SK-MEL-5 (cell line): ENCODE measurements at regions not wholly inside any gene's neighbourhood (a gene's known extent, or its start where the extent isn't known, plus 50 kb on each side); places are given as distances from the start of the nearest gene placed in this dataset.

Source experiments
- DNase-seq: peaks from one replicate; pipeline ENCODE4 v3.0.0-alpha.2; 2016; ENCODE audit warnings: low read depth, low spot score
- in situ Hi-C: cut with HindIII; loops from 2 replicates; pipeline ENCODE4 v1.10.0; 2016; ENCODE audit warnings: low sequenced_read_pairs, high pct_unique_total_duplicates, low pct_unique_long_range_greater_than_20kb

DNA sequence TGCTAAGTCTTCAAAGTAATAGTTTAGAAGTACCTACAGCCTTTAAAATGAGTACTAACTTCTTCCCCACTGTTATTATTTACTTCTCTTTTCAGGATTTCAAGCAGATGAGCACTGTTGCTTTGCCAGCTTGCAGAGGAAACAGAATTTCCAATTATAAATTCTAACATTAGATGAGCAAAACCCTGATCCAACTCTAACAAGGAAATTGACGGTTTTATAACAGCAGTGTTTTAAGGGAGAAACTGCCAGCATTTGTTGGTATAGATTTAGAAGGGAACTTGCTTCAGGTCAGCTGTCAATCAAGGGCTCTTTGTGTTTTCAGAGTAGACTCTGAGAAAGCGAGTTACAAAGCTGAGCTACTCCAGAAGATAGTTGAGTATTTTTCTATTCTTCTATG is 120.5 kb downstream of the RAP2A start:
- DNase-seq = no peak
- in situ Hi-C loops = no loop called here

DNA sequence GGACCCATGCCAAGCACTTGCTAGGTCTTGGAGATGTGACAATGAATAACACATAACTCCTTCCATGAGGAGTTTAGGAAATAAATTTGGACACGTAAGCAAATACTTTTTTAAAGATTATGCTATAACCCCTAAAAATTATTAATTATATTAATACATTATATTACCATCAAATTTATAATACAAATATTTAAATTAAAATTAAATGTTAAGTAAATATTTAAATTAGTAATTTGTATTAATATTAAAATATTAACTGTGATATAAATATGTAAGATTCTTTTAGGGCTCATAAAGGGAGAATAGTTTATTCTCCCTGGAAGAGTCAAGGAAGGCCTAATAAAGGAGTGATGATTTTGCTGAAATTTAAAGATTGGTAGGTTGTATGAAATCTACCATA is 121.1 kb downstream of the RAP2A start:
- no peak for DNase-seq
- in situ Hi-C loops = no loop called here

DNA sequence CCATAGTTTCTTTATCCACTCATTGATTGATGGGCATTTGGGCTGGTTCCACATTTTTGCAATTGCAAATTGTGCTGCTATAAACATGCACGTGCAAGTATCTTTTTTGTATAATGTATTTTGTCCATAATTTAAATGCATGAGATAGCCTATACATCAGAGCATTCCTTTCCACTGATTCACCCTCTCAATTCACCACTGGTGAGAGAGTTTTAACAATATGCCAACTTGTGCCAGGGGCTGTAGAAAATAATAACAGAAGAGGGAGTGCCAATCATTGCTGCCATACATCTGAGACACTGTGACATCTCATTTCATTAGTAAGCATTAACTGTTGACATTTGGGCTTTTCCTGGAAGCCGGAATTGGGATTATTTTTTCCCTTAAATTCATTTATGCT is 125.1 kb downstream of the RAP2A start:
- DNase-seq = no peak
- in situ Hi-C loops = no loop called here

DNA sequence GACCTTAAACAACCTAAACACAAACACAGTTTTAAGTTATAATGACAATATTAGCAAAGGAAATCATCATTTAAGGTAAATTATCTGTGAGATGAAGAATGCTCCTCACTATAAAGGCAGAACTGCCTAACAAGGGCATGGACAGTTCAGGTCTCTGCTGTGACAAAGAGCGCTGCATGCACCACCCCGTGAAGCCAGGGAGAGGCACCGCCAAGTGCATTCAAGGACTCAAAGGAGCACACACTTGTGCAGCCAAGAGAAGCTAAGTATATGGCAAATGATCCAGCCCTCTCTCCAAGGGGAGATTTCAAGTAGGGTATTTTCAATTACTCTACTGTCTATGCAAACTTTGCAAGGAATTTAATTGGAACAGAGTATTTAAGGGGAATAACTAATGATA is 126.0 kb downstream of the RAP2A start:
- no peak for DNase-seq
- in situ Hi-C loops = no loop called here

DNA sequence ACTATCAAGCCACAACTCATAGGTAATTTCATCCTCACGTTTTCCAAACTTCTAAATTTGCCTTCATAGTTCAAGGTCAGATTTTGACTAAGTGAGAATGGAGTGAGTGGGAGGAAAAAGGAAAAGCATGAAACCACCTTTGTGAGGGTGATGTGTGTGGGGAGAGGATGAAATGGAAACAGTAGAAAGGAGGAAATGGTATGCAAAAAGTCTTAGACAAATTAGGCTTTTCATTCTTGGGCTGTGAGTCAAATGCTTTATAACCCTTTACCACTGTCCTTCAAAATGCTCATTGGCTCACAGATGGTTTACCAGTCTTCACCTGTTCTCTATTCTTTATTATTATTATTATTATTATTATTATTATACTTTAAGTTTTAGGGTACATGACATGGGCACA is 127.2 kb downstream of the RAP2A start:
- in situ Hi-C loops = no loop called here
- no peak for DNase-seq

DNA sequence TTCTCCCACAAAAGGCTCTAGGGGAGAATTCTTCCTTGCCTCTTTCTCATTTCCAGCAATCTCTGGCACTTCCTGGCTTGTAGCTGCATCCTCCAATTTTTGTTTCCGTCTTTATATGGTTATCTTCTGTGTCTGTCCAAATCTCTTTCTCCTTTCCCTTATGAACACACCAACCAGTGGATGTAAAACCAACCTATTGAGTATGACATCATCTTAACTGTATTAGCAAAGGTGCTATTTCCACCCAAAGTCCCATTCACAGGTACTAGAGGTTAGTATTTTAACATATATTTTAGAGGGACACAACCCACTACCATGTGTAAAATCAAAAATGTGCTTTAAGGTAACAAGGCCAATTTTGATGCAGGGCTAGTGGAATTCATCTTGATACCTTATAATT is 129.0 kb downstream of the RAP2A start:
- DNase-seq = no peak
- in situ Hi-C loops = no loop called here

DNA sequence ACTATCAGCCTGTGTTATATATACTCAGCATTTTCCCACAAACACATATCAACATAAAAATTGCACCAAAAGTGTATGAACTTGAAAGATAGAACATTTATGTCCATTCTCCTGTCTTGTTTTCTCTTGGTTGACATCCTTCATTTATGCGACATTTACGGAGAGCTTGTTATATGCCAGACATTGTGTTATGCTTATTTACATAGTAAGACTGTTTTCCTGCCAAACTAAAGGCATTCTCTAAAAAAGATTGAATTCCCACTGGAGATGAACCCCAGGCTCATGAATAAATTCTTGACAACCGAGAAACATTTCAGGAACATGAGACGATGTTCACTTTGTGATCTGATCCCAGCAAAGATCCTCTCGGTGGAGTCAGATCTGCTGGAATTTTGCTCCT is 131.0 kb downstream of the RAP2A start:
- DNase-seq = no peak
- in situ Hi-C loops = no loop called here

DNA sequence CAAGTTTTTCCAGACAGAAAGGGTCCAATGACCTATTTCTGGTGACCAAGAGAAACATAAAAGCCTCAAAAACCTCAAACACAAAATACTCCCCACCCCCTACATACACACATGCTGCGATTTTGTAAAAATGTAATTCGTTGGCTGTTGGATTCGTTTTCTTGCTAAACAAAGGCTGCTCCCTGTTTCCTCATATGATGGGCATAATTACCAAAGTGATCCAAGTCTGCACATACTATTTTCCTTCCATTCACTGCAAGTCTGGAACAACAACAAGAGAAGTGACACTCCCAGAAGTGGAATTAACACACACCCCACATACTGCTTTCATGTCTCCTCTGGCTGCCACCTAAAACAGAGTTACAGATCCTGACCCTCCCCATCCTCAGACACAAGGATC is 131.9 kb downstream of the RAP2A start:
- in situ Hi-C loops = no loop called here
- DNase-seq = no peak

DNA sequence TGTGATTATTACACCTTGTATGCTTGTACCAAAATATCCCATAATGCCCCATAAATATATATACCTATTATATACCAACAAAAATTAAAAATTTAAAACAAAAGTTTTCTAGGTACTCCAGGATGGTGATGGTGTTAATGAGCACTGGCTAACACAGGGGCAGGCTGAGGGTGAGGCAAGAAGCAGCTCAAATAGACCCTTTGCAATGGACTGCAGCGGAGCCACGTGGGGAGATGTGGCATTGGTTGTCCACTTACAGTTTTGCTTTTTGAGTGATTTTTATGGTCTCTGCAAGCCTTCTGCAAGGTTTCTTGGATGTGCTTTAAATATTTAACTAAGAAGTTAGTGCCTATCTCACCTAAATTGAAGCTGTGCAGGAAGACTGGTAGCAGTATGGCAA is 132.9 kb downstream of the RAP2A start:
- in situ Hi-C loops = no loop called here
- peak; percentile 30 for DNase-seq

DNA sequence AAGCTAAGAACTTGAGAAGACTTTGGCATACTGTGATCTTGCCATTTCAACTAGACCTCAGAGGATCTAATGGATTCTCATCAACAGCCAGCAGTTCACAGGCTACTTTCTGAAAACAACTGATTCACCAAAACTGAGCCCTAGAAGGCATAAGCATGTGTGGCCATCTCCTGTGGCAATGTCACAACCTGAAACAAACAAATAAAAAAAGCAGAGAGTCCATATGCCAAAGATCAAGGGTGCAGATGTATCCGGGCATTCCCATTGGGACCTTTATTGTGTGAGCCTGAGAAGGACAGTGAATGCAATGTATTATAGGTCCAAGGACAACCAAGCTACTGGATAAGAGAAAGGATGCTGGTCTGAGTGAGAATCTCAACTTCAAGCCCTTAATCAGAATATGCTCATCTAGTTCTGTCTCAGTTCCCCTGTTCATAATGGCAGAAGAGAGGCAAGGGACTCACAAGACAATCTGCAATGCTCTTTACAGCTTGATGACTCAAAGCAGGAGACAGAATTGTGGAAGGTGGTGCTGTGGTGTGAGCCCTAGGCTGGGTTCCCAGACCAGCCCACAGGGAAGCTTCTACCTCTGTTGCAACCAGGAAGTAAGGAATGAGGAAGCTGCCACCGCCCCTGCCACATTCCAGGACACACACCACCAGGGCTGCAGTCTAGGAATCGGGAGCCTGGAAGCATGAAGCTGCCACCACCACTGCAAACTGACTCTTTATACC is 133.7 kb downstream of the RAP2A start:
- DNase-seq = no peak

DNA sequence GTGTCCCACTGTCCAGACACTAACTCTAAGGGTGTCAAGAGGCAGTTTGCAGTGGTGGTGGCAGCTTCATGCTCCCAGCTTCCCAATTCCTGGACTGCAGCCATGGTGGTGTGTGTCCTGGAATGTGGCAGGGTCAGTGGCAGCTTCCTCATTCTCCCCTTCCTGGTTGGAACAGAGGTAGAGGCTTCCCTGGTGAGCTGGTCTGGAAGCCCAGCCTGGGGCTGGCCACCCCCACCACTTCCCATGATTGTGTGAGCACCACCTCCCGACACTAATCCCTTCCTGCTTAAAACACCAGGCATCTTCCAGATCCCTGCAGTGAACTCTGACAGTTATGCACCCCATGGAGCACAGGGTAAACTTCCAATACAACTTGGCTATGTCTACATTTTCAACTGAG is 134.9 kb downstream of the RAP2A start:
- no peak for DNase-seq
- in situ Hi-C loops = no loop called here

More for the DNA sequence above, 133.7 kb downstream of the RAP2A start:
- in situ Hi-C loops = no loop called here

DNA sequence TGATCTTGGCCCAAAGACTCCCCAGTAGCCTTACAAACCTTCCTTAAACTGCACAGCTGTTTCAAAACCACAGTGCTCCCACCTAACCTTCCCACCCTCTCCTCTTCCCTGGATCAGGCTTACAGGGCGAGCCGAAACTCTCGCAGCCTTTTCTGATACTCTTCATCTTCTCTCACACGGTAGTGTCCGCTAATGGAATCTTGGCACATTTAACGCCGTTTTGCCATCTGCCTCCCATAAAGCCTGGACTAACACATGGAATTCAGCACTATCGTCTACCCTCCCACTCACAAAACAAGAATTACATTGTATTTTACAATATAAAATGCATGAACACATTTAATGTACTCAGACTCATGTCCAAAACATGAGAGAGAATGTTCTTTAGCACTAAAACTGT is 135.9 kb downstream of the RAP2A start:
- no peak for DNase-seq
- in situ Hi-C loops = no loop called here

DNA sequence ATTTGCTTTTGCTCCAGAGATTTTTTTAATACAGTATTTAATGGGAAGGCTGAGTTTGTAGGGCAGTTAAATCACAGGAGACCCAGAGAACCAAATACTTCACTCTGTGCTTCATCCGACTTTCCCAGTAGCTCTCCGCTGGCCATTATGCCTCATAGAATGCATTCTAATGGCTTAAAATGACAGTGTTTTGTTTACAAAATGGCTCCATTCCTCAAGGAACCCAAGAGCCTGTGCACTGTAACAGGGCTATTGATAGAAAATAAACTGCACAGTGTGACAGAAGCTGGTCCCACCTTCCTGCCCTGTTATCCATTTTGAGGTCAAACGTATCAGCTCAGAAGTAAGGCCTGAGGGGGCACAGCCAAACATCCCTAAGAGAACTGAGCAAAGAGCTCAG is 136.5 kb downstream of the RAP2A start:
- DNase-seq = no peak
- in situ Hi-C loops = no loop called here

DNA sequence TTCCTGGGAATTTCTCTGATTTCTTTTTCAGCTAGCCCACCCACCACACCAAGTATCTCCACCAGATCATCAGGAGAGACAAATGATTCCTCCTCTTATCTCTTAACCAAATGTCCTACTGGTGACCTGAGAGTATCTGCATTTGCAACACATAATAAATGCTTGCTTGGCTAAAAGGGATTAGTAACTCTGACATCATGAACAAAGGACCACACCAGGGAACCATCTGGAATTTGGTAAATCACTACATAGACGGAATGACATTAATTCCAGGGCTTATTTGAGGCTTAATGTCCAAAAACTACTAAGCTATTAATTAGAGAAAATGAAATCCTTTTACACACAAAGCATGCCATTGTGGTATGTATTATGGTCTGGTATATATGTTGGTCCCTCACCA is 139.0 kb downstream of the RAP2A start:
- no peak for DNase-seq
- in situ Hi-C loops = no loop called here

DNA sequence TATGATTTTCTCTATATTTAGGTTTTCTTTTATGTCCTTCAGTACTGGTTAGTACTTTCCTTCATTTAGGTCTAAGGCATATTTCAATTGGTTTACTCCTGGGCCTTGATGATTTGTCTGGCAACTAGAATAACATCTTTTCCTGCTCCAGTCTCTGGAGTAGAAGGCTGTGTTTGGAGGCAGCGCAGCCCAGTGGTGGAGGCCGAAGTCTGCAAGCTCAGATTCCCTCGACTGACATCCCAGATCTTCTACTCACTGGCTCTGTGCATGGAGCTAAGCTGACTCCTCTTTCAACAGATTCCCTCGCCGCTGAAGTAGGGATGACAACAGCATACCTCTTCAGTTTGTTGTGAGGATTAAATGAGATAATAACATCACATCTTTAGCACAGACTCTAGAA is 141.0 kb downstream of the RAP2A start:
- in situ Hi-C loops = no loop called here
- peak; percentile 83 for DNase-seq

DNA sequence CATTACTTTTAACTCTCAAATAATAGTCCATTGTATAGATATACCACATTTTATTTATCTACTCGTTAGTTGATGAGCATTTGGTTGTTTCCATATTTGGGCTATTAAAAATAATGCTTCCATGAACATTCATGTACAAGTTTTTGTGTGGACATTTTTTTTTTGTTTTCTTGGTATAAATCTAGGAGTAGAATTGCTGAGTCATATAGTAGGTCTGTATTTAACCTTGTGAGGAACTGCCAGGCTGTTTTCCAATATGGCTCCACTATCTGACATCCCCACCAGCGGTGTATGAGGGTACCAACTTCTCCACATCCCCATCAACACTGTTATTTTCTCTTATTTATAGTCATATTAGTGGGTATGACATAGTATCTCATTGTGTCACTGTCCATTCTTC is 143.1 kb downstream of the RAP2A start:
- no peak for DNase-seq
- in situ Hi-C loops = no loop called here

DNA sequence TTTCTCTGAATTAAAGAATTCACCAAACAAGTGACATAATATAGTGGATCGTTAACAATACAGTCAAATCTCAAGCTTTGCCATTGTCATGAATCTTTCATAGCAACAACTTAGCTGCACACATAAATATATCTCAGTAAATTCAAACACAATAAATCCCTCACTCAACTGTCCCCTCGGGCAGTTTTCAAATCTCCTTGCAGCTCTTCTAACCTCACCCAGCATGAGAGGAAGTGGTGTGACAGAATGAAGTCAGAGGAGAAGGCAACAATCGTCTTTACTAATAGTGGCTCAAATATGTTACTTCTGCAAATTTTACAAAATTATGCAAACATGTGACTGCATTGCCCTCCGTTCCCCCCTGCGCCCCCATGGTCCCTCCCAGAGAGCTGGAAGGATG is 148.2 kb downstream of the RAP2A start:
- in situ Hi-C loops = no loop called here
- peak; percentile 34 for DNase-seq

DNA sequence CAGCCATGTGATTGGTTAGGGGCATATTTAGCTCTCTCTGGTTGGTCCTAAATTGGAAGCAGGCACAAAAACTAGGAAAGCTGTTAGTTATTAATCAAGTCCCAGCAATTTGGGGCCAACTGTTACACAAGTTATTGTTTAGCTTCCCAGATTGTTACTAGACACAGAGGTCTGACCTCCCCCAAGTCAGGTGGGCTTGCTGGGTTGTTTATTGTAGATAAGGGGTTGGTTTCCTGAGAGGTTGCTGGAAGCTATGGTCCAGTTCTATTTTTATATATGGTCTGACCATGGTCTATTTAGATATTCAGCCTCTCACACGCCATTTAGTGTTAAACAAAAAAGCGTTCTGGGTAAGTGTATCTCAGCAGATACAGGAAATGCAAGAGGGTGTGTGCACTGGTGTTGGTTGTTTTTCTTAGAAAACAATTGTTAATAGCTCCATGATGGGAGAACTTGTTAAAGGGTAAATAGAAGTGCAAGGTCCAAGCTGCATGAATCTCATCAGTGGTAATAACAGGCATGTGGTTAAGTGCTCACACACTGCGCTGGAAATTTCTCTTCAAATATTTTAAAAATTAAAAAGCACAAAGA is 150.0 kb downstream of the RAP2A start:
- DNase-seq = no peak
- in situ Hi-C loops = no loop called here

DNA sequence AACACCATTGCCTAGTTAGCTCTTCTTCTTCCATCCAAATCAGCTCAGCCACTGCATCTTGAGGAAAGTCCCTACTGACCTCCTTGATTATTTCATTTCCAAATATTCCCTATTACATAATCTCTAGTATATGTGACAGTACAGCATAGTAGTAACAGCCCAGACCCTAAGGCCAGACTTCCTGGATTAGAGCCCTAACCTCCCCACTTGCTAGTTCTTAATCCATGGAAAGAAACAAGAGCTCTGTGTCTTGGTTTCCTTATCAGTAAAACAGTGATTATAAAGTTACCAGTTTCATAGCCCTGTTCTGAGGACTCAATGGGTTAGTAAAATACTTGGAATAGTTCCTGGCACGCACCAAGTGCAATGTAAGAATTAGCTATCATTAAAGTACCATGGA is 153.0 kb downstream of the RAP2A start:
- in situ Hi-C loops = no loop called here
- no peak for DNase-seq

DNA sequence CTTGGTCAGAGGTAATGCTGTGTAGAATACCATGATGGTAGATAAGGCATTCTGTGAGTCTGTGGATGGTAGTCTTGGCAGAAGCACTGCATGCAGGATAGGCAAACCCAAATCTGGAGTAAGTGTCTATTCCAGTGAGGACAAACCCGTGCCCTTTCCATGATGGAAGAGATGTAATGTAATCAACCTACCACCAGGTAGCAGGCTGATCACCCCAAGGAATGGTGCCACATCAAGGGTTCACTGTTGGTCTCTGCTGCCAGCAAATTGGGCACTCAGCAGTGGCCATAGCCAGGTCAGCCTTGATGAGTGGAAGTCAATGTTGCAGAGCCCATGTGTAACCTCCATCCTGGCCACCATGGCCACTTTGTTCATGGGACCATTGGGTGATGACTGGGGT is 155.0 kb downstream of the RAP2A start:
- DNase-seq = peak; percentile 47
- in situ Hi-C loops = no loop called here
